HEK293 (cell line): ENCODE measurements at regions not wholly inside any gene's neighbourhood (a gene's known extent, or its start where the extent isn't known, plus 50 kb on each side); places are given as distances from the start of the nearest gene placed in this dataset.

Source experiments
- CTCF ChIA-PET: fragments of 350-600 bp; formaldehyde crosslinking; extraction: SDS; loops from one replicate; lab custom pipeline; 2021; ENCODE audit warnings: antibody characterized with exemption; lab: Yijun Ruan, JAX
- POLR2A ChIA-PET: fragments of 300-600 bp; formaldehyde crosslinking; extraction: SDS; loops from one replicate; lab custom pipeline; 2020; ENCODE audit warnings: antibody characterized with exemption, inconsistent platforms; lab: Yijun Ruan, JAX
- H3K27ac ChIP-seq: fragments of 200-500 bp; sonication (Bioruptor generic); 2 replicates; pipeline ENCODE4 v1.5.1; 2014; ENCODE audit warnings: low read depth, low read length, control low read depth, inconsistent platforms; ENCODE audit errors: extremely low read depth
- H3K36me3 ChIP-seq, 2 experiments: fragments of 200-500 bp in 1 of 2; sonication (Bioruptor generic) in 1 of 2; 1 replicate in 1 of 2; 2 replicates in 1 of 2; pipeline ENCODE4 v1.5.1; 2014 to 2017; ENCODE audit warnings: inconsistent platforms in 2 of 2, low read length in 2 of 2; ENCODE audit not compliant: control insufficient read depth in 2 of 2, insufficient read depth in 1 of 2
- H3K4me1 ChIP-seq: fragments of 200-500 bp; sonication (Bioruptor generic); 2 replicates; pipeline ENCODE4 v1.5.1; 2014; ENCODE audit warnings: mild to moderate bottlenecking, low read length, inconsistent platforms; ENCODE audit not compliant: control insufficient read depth, insufficient read depth
- H3K4me3 ChIP-seq: 2 replicates; pipeline ENCODE4 v1.5.1; 2011; ENCODE audit warnings: low read depth, mild to moderate bottlenecking, control low read depth, low read length, moderate library complexity
- H3K9me3 ChIP-seq: fragments of 200-500 bp; sonication (Bioruptor generic); 2 replicates; pipeline ENCODE4 v1.5.1; 2014; ENCODE audit warnings: low read depth, low read length, inconsistent platforms; ENCODE audit not compliant: control insufficient read depth, insufficient read depth
- HOXA7 ChIP-seq: sonication (generic); formaldehyde crosslinking; IDR thresholded peaks from 2 replicates; pipeline ENCODE4 v1.8.1; 2022; ENCODE audit warnings: missing genetic modification reagents, borderline replicate concordance
- IKZF3 ChIP-seq: fragments of 450-650 bp; IDR thresholded peaks from 2 replicates; pipeline ENCODE4 v1.5.0; 2018; ENCODE audit warnings: missing biosample characterization, mild to moderate bottlenecking, missing genetic modification characterization, moderate library complexity
- KLF7 ChIP-seq: fragments of 450-650 bp; formaldehyde crosslinking; IDR thresholded peaks from 2 replicates; pipeline ENCODE4 v1.5.1; 2016; ENCODE audit warnings: missing biosample characterization, missing genetic modification characterization, borderline replicate concordance
- KLF8 ChIP-seq: fragments of 450-650 bp; formaldehyde crosslinking; IDR thresholded peaks from 2 replicates; pipeline ENCODE4 v1.5.1; 2016; ENCODE audit warnings: missing biosample characterization, missing genetic modification characterization
- REPIN1 ChIP-seq: fragments of 450-650 bp; formaldehyde crosslinking; IDR thresholded peaks from 2 replicates; pipeline ENCODE4 v1.5.1; 2017; ENCODE audit warnings: missing biosample characterization, missing genetic modification characterization, low read depth
- ZFHX2 ChIP-seq: fragments of 450-650 bp; formaldehyde crosslinking; conservative IDR thresholded peaks from 2 replicates; pipeline ENCODE4 v1.5.1; 2016; ENCODE audit warnings: missing biosample characterization, missing genetic modification characterization
- ZNF112 ChIP-seq: fragments of 450-650 bp; formaldehyde crosslinking; IDR thresholded peaks from 2 replicates; pipeline ENCODE4 v1.5.0; 2017; ENCODE audit warnings: missing biosample characterization, missing genetic modification characterization
- ZNF114 ChIP-seq: fragments of 450-650 bp; formaldehyde crosslinking; IDR thresholded peaks from 2 replicates; pipeline ENCODE4 v1.5.0; 2017; ENCODE audit warnings: missing biosample characterization, missing genetic modification characterization
- ZNF16 ChIP-seq: fragments of 450-650 bp; formaldehyde crosslinking; IDR thresholded peaks from 2 replicates; pipeline ENCODE4 v1.5.1; 2016; ENCODE audit warnings: low read depth, missing biosample characterization, missing genetic modification characterization
- ZNF223 ChIP-seq: fragments of 450-650 bp; formaldehyde crosslinking; IDR thresholded peaks from 2 replicates; pipeline ENCODE4 v1.5.1; 2016; ENCODE audit warnings: missing biosample characterization, missing genetic modification characterization
- ZNF335 ChIP-seq: fragments of 450-650 bp; formaldehyde crosslinking; conservative IDR thresholded peaks from 2 replicates; pipeline ENCODE4 v1.5.1; 2016; ENCODE audit warnings: missing biosample characterization, missing genetic modification characterization
- ZNF48 ChIP-seq: fragments of 450-650 bp; formaldehyde crosslinking; IDR thresholded peaks from 2 replicates; pipeline ENCODE4 v1.5.1; 2016; ENCODE audit warnings: missing biosample characterization, missing genetic modification characterization
- ZNF514 ChIP-seq: fragments of 450-650 bp; formaldehyde crosslinking; IDR thresholded peaks from 2 replicates; pipeline ENCODE4 v1.5.1; 2016; ENCODE audit warnings: missing biosample characterization, missing genetic modification characterization
- ZNF560 ChIP-seq: fragments of 450-650 bp; formaldehyde crosslinking; IDR thresholded peaks from 2 replicates; pipeline ENCODE4 v1.5.1; 2017; ENCODE audit warnings: missing biosample characterization, missing genetic modification characterization, borderline replicate concordance
- ZNF629 ChIP-seq: fragments of 450-650 bp; formaldehyde crosslinking; IDR thresholded peaks from 2 replicates; pipeline ENCODE4 v1.5.1; 2017; ENCODE audit warnings: missing biosample characterization, missing genetic modification characterization
- ZNF660 ChIP-seq: fragments of 450-650 bp; IDR thresholded peaks from 2 replicates; pipeline ENCODE4 v1.5.1; 2018; ENCODE audit warnings: missing biosample characterization, mild to moderate bottlenecking, missing genetic modification characterization
- ZNF837 ChIP-seq: fragments of 450-650 bp; formaldehyde crosslinking; IDR thresholded peaks from 2 replicates; pipeline ENCODE4 v1.5.1; 2016; ENCODE audit warnings: missing biosample characterization, missing genetic modification characterization
- ZSCAN16 ChIP-seq: fragments of 450-650 bp; formaldehyde crosslinking; IDR thresholded peaks from 2 replicates; pipeline ENCODE4 v1.5.1; 2016; ENCODE audit warnings: missing biosample characterization, missing genetic modification characterization
- TF ChIP-seq, protein P1 (sequence below): fragments of 450-650 bp; formaldehyde crosslinking; IDR thresholded peaks from 2 replicates; pipeline ENCODE4 v1.5.1; 2016; ENCODE audit warnings: missing biosample characterization, missing genetic modification characterization
- TF ChIP-seq, protein P2 (sequence below): fragments of 450-650 bp; formaldehyde crosslinking; IDR thresholded peaks from 2 replicates; pipeline ENCODE4 v1.5.1; 2017; ENCODE audit warnings: missing biosample characterization, missing genetic modification characterization
- TF ChIP-seq, protein P3 (sequence below): fragments of 450-650 bp; formaldehyde crosslinking; IDR thresholded peaks from 2 replicates; pipeline ENCODE4 v1.5.1; 2017; ENCODE audit warnings: missing biosample characterization, mild to moderate bottlenecking, missing genetic modification characterization, moderate library complexity
- TF ChIP-seq, protein P4 (sequence below): fragments of 450-650 bp; IDR thresholded peaks from 2 replicates; pipeline ENCODE4 v1.5.1; 2018; ENCODE audit warnings: missing biosample characterization, mild to moderate bottlenecking, missing genetic modification characterization

DNA sequence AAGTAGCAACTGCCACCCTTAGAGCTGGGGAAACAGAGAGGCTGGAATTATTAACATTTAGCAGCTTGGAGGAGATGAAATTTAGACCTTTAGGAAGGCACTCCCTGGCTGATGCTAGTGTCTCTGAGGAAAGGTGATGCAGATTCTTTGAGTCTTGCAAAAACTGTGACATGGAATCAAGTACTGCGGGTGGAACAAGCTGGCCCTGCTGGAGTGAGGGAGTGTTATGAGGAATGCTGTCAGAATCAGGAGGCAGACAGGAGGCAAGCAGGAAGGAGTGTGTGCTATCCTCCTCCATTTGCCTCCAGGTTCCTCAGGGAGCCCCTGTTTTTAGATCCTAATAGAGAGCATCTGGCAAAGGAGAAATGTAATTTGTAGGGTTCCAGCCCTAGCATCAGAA, 391.7 kb upstream of the PITX2 start:
- POLR2A ChIA-PET: no interaction called here
- Histone ChIP-seq H3K9me3 (no peaks in the 10 kb centered on the region), H3K27ac (no peak overlapping the region), H3K36me3 (no peaks in the 10 kb centered on the region), H3K4me3 (no peak overlapping the region), H3K4me1 (no peaks in the 10 kb centered on the region)
- CTCF ChIA-PET: interaction anchor here (0.6 kb wide), 1 partner anchor 20 kb away, joined by 3 read pairs; no protein-coding TSS in a partner anchor
- no peak for TF ChIP-seq ZNF114 (tag by site-specific recombination)
- no peak for TF ChIP-seq ZNF335 (tag by site-specific recombination)
- no peak for TF ChIP-seq HOXA7 (CRISPR knock-in tag)
- TF ChIP-seq ZNF514 (tag by site-specific recombination): no peak
- no peak for TF ChIP-seq ZNF629 (tag by site-specific recombination)
- TF ChIP-seq ZNF560 (tag by site-specific recombination): no peak
- no peak for TF ChIP-seq IKZF3 (tag by site-specific recombination)
- no peak for TF ChIP-seq ZNF660
- no peak for TF ChIP-seq ZNF16 (tag by site-specific recombination)
- TF ChIP-seq, protein P1, sequence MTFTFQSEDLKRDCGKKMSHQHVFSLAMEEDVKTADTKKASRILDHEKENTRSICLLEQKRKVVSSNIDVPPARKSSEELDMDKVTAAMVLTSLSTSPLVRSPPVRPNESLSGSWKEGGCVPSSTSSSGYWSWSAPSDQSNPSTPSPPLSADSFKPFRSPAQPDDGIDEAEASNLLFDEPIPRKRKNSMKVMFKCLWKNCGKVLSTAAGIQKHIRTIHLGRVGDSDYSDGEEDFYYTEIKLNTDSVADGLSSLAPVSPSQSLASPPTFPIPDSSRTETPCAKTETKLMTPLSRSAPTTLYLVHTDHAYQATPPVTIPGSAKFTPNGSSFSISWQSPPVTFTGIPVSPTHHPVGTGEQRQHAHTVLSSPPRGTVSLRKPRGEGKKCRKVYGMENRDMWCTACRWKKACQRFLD: no peak
- TF ChIP-seq, protein P2, sequence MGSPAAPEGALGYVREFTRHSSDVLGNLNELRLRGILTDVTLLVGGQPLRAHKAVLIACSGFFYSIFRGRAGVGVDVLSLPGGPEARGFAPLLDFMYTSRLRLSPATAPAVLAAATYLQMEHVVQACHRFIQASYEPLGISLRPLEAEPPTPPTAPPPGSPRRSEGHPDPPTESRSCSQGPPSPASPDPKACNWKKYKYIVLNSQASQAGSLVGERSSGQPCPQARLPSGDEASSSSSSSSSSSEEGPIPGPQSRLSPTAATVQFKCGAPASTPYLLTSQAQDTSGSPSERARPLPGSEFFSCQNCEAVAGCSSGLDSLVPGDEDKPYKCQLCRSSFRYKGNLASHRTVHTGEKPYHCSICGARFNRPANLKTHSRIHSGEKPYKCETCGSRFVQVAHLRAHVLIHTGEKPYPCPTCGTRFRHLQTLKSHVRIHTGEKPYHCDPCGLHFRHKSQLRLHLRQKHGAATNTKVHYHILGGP (tag by site-specific recombination): no peak
- TF ChIP-seq ZNF48 (tag by site-specific recombination): no peak

DNA sequence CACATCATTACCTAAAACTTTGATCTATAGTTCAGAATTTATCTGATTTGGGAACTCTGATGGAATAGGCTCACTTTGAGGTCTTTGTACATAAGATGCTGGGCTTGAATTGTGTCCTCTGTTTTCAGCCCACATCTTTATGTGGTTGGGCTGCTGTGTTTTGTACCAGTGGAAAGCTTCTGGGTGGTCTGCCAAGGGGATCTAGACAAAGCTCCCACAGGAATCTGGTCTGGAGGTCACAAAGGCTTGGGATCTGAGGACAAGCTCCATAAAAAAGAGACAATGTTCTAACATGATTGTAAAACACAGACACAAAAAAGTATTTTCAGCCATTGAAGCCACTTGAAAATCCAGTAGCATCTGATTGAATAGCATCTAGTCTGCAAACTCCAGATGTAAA, 393.5 kb upstream of the PITX2 start:
- TF ChIP-seq ZSCAN16 (tag by site-specific recombination) (no peak), ZFHX2 (tag by site-specific recombination) (no peak), ZNF223 (tag by site-specific recombination) (no peak)
- TF ChIP-seq, protein P3, sequence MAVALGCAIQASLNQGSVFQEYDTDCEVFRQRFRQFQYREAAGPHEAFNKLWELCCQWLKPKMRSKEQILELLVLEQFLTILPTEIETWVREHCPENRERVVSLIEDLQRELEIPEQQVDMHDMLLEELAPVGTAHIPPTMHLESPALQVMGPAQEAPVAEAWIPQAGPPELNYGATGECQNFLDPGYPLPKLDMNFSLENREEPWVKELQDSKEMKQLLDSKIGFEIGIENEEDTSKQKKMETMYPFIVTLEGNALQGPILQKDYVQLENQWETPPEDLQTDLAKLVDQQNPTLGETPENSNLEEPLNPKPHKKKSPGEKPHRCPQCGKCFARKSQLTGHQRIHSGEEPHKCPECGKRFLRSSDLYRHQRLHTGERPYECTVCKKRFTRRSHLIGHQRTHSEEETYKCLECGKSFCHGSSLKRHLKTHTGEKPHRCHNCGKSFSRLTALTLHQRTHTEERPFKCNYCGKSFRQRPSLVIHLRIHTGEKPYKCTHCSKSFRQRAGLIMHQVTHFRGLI (tag by site-specific recombination): 0 out of 2 replicates have a peak, but pooled peaks have one; percentile 24
- no peaks in the 10 kb centered on the region for H3K4me1 ChIP-seq
- H3K36me3 ChIP-seq: no peaks in the 10 kb centered on the region
- H3K9me3 ChIP-seq: no peaks in the 10 kb centered on the region
- ChIA-PET CTCF (no interaction called here), POLR2A (no interaction called here)
- no peak overlapping the region for H3K4me3 ChIP-seq
- no peak overlapping the region for H3K27ac ChIP-seq

DNA sequence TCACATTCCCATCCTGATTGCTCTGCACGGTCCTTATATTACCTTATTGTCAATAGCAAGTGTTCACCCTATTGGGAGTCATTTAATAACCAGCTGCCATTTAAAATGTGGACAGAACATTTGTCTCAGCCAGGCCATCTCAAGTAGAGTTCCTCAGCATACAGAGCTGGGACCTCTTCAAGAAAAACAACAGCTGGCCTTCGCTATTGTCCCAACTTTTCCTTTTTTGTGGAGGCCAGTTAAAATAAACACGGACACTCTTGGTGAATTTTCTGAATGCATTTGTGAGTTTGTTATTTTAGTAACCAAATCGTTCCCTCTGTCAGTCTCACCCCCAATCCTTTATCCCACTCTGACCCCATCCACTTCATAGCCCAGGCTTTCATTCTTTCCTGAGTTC, 395.3 kb upstream of the PITX2 start:
- no peaks in the 10 kb centered on the region for H3K9me3 ChIP-seq
- CTCF ChIA-PET: interaction anchor here (0.9 kb wide), 1 partner anchor 12 kb away, joined by 3 read pairs; no protein-coding TSS in a partner anchor
- TF ChIP-seq REPIN1 (tag by site-specific recombination) (no peak), KLF7 (tag by site-specific recombination) (no peak), KLF8 (tag by site-specific recombination) (no peak), ZNF112 (tag by site-specific recombination) (no peak), ZNF837 (tag by site-specific recombination) (no peak)
- TF ChIP-seq, protein P4, sequence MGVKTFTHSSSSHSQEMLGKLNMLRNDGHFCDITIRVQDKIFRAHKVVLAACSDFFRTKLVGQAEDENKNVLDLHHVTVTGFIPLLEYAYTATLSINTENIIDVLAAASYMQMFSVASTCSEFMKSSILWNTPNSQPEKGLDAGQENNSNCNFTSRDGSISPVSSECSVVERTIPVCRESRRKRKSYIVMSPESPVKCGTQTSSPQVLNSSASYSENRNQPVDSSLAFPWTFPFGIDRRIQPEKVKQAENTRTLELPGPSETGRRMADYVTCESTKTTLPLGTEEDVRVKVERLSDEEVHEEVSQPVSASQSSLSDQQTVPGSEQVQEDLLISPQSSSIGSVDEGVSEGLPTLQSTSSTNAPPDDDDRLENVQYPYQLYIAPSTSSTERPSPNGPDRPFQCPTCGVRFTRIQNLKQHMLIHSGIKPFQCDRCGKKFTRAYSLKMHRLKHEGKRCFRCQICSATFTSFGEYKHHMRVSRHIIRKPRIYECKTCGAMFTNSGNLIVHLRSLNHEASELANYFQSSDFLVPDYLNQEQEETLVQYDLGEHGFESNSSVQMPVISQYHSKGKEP (tag by site-specific recombination): no peak
- no peaks in the 10 kb centered on the region for H3K36me3 ChIP-seq
- H3K4me1 ChIP-seq: no peaks in the 10 kb centered on the region
- POLR2A ChIA-PET: no interaction called here
- no peak overlapping the region for H3K27ac ChIP-seq
- H3K4me3 ChIP-seq: no peak overlapping the region
